ENCODE measurements at regions not wholly inside any gene's neighbourhood (a gene's known extent, or its start where the extent isn't known, plus 50 kb on each side); places are given as distances from the start of the nearest gene placed in this dataset.
A peak's percentile ranks its signal among the peaks of the same experiment; 100 is the strongest.

GRCh38 chr10:10293041-10293440, 724.6 kb upstream of the CELF2 start:
- Histone ChIP-seq H3K4me3 (ENCODE audit: severe bottlenecking) (no peak overlapping the region), H3K4me1 (ENCODE audit: insufficient read depth, poor library complexity, severe bottlenecking) (no peaks in the 10 kb centered on the region), H3K36me3 (ENCODE audit: low read depth) (no peaks in the 10 kb centered on the region), H3K27me3 (ENCODE audit: insufficient read depth, poor library complexity, severe bottlenecking) (no peaks in the 10 kb centered on the region), H3K27ac (ENCODE audit: poor library complexity, severe bottlenecking) (no peak overlapping the region), H3K9me3 (ENCODE audit: severe bottlenecking) (no peaks in the 10 kb centered on the region)
- no peak for TF ChIP-seq CTCF (IDR thresholded peaks at IDR 0.05; ENCODE audit: poor library complexity, severe bottlenecking)
- DNase-seq (ENCODE audit: low spot score) (no peak), ATAC-seq (ENCODE audit: low read depth) (no peak)

- DNase-seq (ENCODE audit: low spot score): no peak
- H3K4me3 ChIP-seq (ENCODE audit: severe bottlenecking): no peak overlapping the region
Measured at GRCh38 chr10:10293481-10293951, 724.2 kb upstream of the CELF2 start.

GRCh38 chr10:10294184-10294880, 723.3 kb upstream of the CELF2 start:
- H3K36me3 ChIP-seq (ENCODE audit: low read depth): no peaks in the 10 kb centered on the region
- H3K27ac ChIP-seq (ENCODE audit: poor library complexity, severe bottlenecking): no peak overlapping the region
- no peak for DNase-seq (ENCODE audit: low spot score)
- no peak for TF ChIP-seq CTCF (IDR thresholded peaks at IDR 0.05; ENCODE audit: poor library complexity, severe bottlenecking)
- H3K27me3 ChIP-seq (ENCODE audit: insufficient read depth, poor library complexity, severe bottlenecking): no peaks in the 10 kb centered on the region
- H3K9me3 ChIP-seq (ENCODE audit: severe bottlenecking): no peaks in the 10 kb centered on the region
- no peak overlapping the region for H3K4me3 ChIP-seq (ENCODE audit: severe bottlenecking)
- ATAC-seq (ENCODE audit: low read depth): no peak
- H3K4me1 ChIP-seq (ENCODE audit: insufficient read depth, poor library complexity, severe bottlenecking): no peaks in the 10 kb centered on the region

More at GRCh38 chr10:10293481-10293951, 724.2 kb upstream of the CELF2 start:
- H3K27ac ChIP-seq (ENCODE audit: poor library complexity, severe bottlenecking): no peak overlapping the region
- TF ChIP-seq CTCF (IDR thresholded peaks at IDR 0.05; ENCODE audit: poor library complexity, severe bottlenecking): no peak
- H3K9me3 ChIP-seq (ENCODE audit: severe bottlenecking): no peaks in the 10 kb centered on the region
- H3K4me1 ChIP-seq (ENCODE audit: insufficient read depth, poor library complexity, severe bottlenecking): no peaks in the 10 kb centered on the region
- ATAC-seq (ENCODE audit: low read depth): no peak
- no peaks in the 10 kb centered on the region for H3K36me3 ChIP-seq (ENCODE audit: low read depth)
- no peaks in the 10 kb centered on the region for H3K27me3 ChIP-seq (ENCODE audit: insufficient read depth, poor library complexity, severe bottlenecking)

GRCh38 chr10:10294881-10295529, 722.7 kb upstream of the CELF2 start:
- ATAC-seq (ENCODE audit: low read depth) (no peak), DNase-seq (ENCODE audit: low spot score) (peak; percentile 37)
- no peaks in the 10 kb centered on the region for H3K4me1 ChIP-seq (ENCODE audit: insufficient read depth, poor library complexity, severe bottlenecking)
- no peaks in the 10 kb centered on the region for H3K36me3 ChIP-seq (ENCODE audit: low read depth)
- no peaks in the 10 kb centered on the region for H3K9me3 ChIP-seq (ENCODE audit: severe bottlenecking)
- no peaks in the 10 kb centered on the region for H3K27me3 ChIP-seq (ENCODE audit: insufficient read depth, poor library complexity, severe bottlenecking)
- H3K4me3 ChIP-seq (ENCODE audit: severe bottlenecking): no peak overlapping the region
- no peak overlapping the region for H3K27ac ChIP-seq (ENCODE audit: poor library complexity, severe bottlenecking)
- no peak for TF ChIP-seq CTCF (IDR thresholded peaks at IDR 0.05; ENCODE audit: poor library complexity, severe bottlenecking)

- no peaks in the 10 kb centered on the region for H3K9me3 ChIP-seq (ENCODE audit: severe bottlenecking)
- ATAC-seq (ENCODE audit: low read depth) (no peak), DNase-seq (ENCODE audit: low spot score) (no peak)
- H3K27ac ChIP-seq (ENCODE audit: poor library complexity, severe bottlenecking): no peak overlapping the region
- H3K4me3 ChIP-seq (ENCODE audit: severe bottlenecking): no peak overlapping the region
- TF ChIP-seq CTCF (IDR thresholded peaks at IDR 0.05; ENCODE audit: poor library complexity, severe bottlenecking): no peak
- no peaks in the 10 kb centered on the region for H3K4me1 ChIP-seq (ENCODE audit: insufficient read depth, poor library complexity, severe bottlenecking)
- H3K27me3 ChIP-seq (ENCODE audit: insufficient read depth, poor library complexity, severe bottlenecking): no peaks in the 10 kb centered on the region
- no peaks in the 10 kb centered on the region for H3K36me3 ChIP-seq (ENCODE audit: low read depth)
Measured at GRCh38 chr10:10295537-10295936, 722.1 kb upstream of the CELF2 start.

All from RWPE2 (cell line).